ENCODE measurements at regions not wholly inside any gene's neighbourhood (a gene's known extent, or its start where the extent isn't known, plus 50 kb on each side); places are given as distances from the start of the nearest gene placed in this dataset.
A peak's percentile ranks its signal among the peaks of the same experiment; 100 is the strongest.

DNA sequence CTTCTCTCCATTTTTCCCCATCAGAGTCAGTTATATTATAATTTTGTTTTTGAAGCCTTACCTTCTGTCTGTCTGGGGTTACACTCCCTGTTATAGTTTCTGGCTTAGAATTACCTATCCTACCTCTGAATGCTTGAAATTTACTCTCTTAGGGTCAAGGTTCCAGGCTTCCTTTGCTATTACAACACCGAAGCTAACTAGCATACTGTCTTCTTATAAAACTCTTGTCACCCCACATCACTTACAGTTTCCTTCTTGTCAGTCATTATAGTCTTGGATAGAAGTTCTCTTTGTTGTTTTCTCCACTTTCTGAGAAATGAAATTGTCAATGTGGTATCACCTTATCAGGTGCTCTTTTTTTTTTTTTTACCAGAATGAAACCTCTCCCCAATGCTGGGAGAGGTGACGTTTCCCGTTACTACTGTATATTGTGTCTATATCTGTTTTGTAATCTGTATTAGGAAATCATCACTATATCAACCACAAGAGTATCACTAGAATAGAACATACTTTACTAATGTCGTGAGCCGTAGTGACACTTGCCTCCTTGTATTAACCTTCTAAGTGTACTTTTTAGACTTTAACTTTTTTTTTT is 69.2 kb upstream of the PSMA6 start:
- Mint-ChIP-seq H3K9me3 (no peaks in the 10 kb centered on the region), H3K27ac (peak overlapping the region; percentile 30)
- no peak for DNase-seq (ENCODE audit: low spot score in 2 of 2, unreplicated experiment in 2 of 2)

DNA sequence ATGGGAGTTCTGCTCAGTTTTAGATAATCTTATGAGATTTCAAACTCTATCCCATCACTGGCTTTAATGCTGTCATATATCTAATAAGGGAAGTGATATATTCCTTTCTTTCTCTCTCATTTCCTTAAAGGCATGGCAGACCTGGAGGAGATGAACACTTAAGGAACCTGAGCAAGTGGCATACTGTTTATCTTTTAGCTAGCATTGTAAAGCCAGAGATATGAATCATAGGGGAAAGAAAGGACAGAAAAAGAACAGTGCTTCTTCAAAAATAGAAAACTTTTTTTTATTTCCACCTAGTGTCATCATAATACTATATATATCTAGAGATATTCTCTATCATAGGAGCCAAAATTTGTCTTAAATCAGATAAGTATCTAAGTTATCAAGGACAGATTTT is 68.3 kb upstream of the PSMA6 start:
- TF ChIP-seq CTCF (IDR thresholded peaks at IDR 0.05; ENCODE audit: unreplicated experiment) = no peak
- H3K4me3 Mint-ChIP-seq = no peak overlapping the region
- no peak overlapping the region for H3K27ac Mint-ChIP-seq
- no peaks in the 10 kb centered on the region for H3K27me3 Mint-ChIP-seq (ENCODE audit: low read depth)
- DNase-seq (ENCODE audit: low spot score in 2 of 2, unreplicated experiment in 2 of 2) = no peak
- peaks cover 3% of the 10 kb centered on the region for H3K36me3 Mint-ChIP-seq
- H3K4me1 Mint-ChIP-seq = peaks cover 7% of the 10 kb centered on the region
- no peaks in the 10 kb centered on the region for H3K9me3 Mint-ChIP-seq

More for the DNA sequence above, 69.2 kb upstream of the PSMA6 start:
- Mint-ChIP-seq H3K4me3 (no peak overlapping the region), H3K4me1 (peaks cover 7% of the 10 kb centered on the region), H3K36me3 (no peaks in the 10 kb centered on the region), H3K27me3 (ENCODE audit: low read depth) (no peaks in the 10 kb centered on the region)
- no peak for TF ChIP-seq CTCF (IDR thresholded peaks at IDR 0.05; ENCODE audit: unreplicated experiment)

DNA sequence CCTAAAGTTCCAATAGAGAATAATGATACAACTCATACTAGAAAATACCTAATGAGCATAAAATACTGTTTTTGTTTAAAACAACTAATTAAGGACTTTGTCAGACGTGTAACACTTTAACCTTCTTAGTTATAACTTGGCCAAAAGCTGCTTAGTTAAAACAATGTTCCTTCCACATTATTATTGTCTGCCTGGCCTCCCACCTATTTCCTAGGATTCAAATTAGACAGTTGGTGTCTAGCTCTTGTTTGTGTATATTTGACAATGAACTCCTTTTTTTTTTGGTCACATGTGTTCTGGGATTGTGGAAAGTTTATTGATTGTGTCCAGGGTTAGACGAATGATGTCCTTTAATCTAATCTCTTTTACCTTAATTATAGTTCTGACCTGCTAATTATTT is 67.6 kb upstream of the PSMA6 start:
- no peaks in the 10 kb centered on the region for H3K27me3 Mint-ChIP-seq (ENCODE audit: low read depth)
- DNase-seq (ENCODE audit: low spot score in 2 of 2, unreplicated experiment in 2 of 2) = no peak
- no peak for TF ChIP-seq CTCF (IDR thresholded peaks at IDR 0.05; ENCODE audit: unreplicated experiment)
- H3K27ac Mint-ChIP-seq = no peak overlapping the region
- H3K36me3 Mint-ChIP-seq = peaks cover 3% of the 10 kb centered on the region
- H3K4me3 Mint-ChIP-seq = no peak overlapping the region
- H3K4me1 Mint-ChIP-seq = peaks cover 7% of the 10 kb centered on the region
- H3K9me3 Mint-ChIP-seq = no peaks in the 10 kb centered on the region

- H3K27ac Mint-ChIP-seq = no peak overlapping the region
- H3K4me3 Mint-ChIP-seq = no peak overlapping the region
- DNase-seq (ENCODE audit: low spot score in 2 of 2, unreplicated experiment in 2 of 2) = no peak
- peaks cover 3% of the 10 kb centered on the region for H3K36me3 Mint-ChIP-seq
- peaks cover 4% of the 10 kb centered on the region for H3K4me1 Mint-ChIP-seq
- H3K9me3 Mint-ChIP-seq = no peaks in the 10 kb centered on the region
- no peaks in the 10 kb centered on the region for H3K27me3 Mint-ChIP-seq (ENCODE audit: low read depth)
- TF ChIP-seq CTCF (IDR thresholded peaks at IDR 0.05; ENCODE audit: unreplicated experiment) = no peak
These were observed 62.9 kb upstream of the PSMA6 start for GRCh38 chr14:35229084-35229791.

- H3K4me3 Mint-ChIP-seq = no peak overlapping the region
- peaks cover 4% of the 10 kb centered on the region for H3K4me1 Mint-ChIP-seq
- H3K9me3 Mint-ChIP-seq = no peaks in the 10 kb centered on the region
- no peak overlapping the region for H3K27ac Mint-ChIP-seq
- no peak for DNase-seq (ENCODE audit: low spot score in 2 of 2, unreplicated experiment in 2 of 2)
- TF ChIP-seq CTCF (IDR thresholded peaks at IDR 0.05; ENCODE audit: unreplicated experiment) = no peak
- no peaks in the 10 kb centered on the region for H3K27me3 Mint-ChIP-seq (ENCODE audit: low read depth)
- H3K36me3 Mint-ChIP-seq = peaks cover 3% of the 10 kb centered on the region
These were observed 62.4 kb upstream of the PSMA6 start for GRCh38 chr14:35229792-35230089.

Data from mesothelial cell of epicardium (in vitro differentiated cells).